ENCODE measurements at regions not wholly inside any gene's neighbourhood (a gene's known extent, or its start where the extent isn't known, plus 50 kb on each side); places are given as distances from the start of the nearest gene placed in this dataset.

- no peak for FAIRE-seq
These were observed 537.7 kb downstream of the BUD13 start for GRCh38 chr11:116234989-116235568.

- no peak for FAIRE-seq
These were observed 539.2 kb downstream of the BUD13 start for GRCh38 chr11:116233561-116233960.

- no peak for FAIRE-seq
These were observed 540.4 kb downstream of the BUD13 start for GRCh38 chr11:116232364-116232828.

GRCh38 chr11:116231543-116231942, 541.2 kb downstream of the BUD13 start:
- no peak for FAIRE-seq

GRCh38 chr11:116230438-116230837, 542.3 kb downstream of the BUD13 start:
- no peak for FAIRE-seq

GRCh38 chr11:116229236-116229970, 543.4 kb downstream of the BUD13 start:
- peak; percentile 76 for FAIRE-seq

GRCh38 chr11:116226731-116227130, 546.1 kb downstream of the BUD13 start:
- FAIRE-seq = no peak

GRCh38 chr11:116225784-116226585, 546.8 kb downstream of the BUD13 start:
- no peak for FAIRE-seq

- no peak for FAIRE-seq
These were observed 547.6 kb downstream of the BUD13 start for GRCh38 chr11:116225236-116225635.

- FAIRE-seq = no peak
These were observed 547.9 kb downstream of the BUD13 start for GRCh38 chr11:116224889-116225200.

GRCh38 chr11:116224154-116224888, 548.5 kb downstream of the BUD13 start:
- FAIRE-seq = no peak

GRCh38 chr11:116221351-116221750, 551.4 kb downstream of the BUD13 start:
- FAIRE-seq = no peak

GRCh38 chr11:116219171-116219635, 553.6 kb downstream of the BUD13 start:
- no peak for FAIRE-seq

GRCh38 chr11:116217441-116217840, 555.3 kb downstream of the BUD13 start:
- no peak for FAIRE-seq

- no peak for FAIRE-seq
These were observed 555.8 kb downstream of the BUD13 start for GRCh38 chr11:116217006-116217405.

- no peak for FAIRE-seq
These were observed 557.2 kb downstream of the BUD13 start for GRCh38 chr11:116215471-116216113.

- FAIRE-seq = no peak
These were observed 561.6 kb downstream of the BUD13 start for GRCh38 chr11:116211147-116211546.

- no peak for FAIRE-seq
These were observed 562.1 kb downstream of the BUD13 start for GRCh38 chr11:116210663-116211062.

GRCh38 chr11:116209255-116209654, 563.5 kb downstream of the BUD13 start:
- no peak for FAIRE-seq

- no peak for FAIRE-seq
These were observed 565.2 kb downstream of the BUD13 start for GRCh38 chr11:116207421-116208141.

- FAIRE-seq = no peak
These were observed 565.8 kb downstream of the BUD13 start for GRCh38 chr11:116207019-116207418.

GRCh38 chr11:116202922-116203321, 569.9 kb downstream of the BUD13 start:
- no peak for FAIRE-seq

Measured in islet of Langerhans (tissue), 1 donor.